Activated CD4-positive, alpha-beta T cell treated with anti-CD3 and anti-CD28 coated beads, Interleukin-2, amount 50 U/mL, for 48 hours (primary cell): ENCODE measurements at regions not wholly inside any gene's neighbourhood (a gene's known extent, or its start where the extent isn't known, plus 50 kb on each side); places are given as distances from the start of the nearest gene placed in this dataset.

ENCODE experiments used
- DNase-seq, 2 experiments: peaks; one replicate each; pipeline ENCODE4 v3.0.0-alpha.2; 2020

- no peak for DNase-seq
These were observed 125.6 kb upstream of the TMEM106B start for GRCh38 chr7:12085516-12085915.

DNA sequence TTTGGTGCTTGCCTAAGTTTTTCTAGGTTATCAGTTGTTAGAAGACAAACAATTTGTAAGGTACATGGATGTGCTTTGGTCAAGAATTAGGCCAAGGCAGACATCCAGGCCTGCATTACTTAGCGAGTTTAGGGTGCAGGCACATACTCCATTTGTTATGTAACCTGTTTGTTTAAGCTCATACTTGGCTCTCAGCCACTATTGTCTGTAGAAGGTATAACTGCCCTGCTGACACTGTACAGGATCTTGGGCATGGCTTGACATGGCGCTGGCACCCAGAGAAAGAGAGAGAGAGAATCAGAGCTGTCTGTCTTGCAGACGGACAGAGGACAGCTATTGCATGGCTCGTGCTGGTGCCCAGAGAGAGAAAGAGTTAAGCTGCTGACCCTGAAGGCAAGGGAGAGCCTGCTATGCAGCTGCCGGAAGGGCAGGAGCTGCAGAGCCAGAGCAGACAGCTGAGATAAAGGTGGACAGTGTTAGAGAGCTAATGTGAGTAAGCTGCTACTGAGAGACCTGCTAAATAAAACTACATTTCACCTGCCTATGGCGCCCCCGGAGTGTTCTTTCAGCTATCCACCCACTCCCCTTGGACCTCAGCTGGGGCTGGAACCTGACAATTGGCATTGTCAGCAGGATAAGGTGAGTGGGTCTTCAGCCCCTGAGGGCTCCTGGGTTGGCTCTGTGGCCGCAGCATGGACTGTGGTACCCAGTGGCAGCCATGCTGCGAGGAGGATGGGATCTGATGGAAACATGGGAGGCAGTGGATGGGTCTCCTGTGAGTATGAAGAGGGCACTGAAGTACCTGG is 120.9 kb upstream of the TMEM106B start:
- no peak for DNase-seq

DNA sequence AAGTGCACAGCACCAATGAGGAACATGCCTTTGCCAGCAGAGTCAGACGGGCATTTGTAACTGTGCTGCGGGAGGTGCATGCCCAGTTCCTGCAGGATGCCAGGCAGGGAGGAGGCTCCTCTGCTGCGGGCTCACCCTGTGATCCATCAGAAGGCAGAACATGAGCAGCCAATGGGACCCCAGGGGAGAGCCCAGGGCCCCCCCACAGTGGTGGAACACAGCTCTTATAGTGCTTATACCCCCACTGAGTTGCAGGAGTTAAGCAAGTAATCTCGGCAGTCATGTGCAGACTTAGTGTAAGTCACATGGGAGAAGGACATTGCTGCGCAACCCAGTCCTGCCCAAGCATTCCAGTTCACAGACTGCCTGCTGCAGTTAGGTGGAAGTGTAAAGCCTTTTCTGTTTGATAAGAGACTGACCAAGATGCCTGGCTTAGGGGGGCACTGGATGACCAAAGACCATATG is 120.3 kb upstream of the TMEM106B start:
- DNase-seq = no peak

DNA sequence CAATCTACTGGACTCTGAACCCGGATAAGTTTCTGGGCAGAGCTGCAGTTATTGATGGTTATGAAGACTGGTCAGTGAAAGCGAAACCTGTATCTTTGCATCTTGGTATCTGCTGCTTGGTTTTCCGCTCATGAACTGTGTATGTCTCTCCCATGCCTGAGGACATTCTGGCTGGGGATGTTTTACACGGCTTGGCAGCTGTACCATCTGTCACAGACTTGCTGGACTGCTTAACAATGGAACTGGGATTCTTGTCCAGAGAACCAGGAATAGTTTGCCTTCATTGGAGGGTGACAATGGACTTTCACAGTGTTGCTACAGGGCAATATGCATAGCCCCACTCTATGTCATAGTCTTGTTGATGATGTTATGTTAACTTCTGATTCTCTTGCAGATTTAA is 119.9 kb upstream of the TMEM106B start:
- DNase-seq = no peak

DNA sequence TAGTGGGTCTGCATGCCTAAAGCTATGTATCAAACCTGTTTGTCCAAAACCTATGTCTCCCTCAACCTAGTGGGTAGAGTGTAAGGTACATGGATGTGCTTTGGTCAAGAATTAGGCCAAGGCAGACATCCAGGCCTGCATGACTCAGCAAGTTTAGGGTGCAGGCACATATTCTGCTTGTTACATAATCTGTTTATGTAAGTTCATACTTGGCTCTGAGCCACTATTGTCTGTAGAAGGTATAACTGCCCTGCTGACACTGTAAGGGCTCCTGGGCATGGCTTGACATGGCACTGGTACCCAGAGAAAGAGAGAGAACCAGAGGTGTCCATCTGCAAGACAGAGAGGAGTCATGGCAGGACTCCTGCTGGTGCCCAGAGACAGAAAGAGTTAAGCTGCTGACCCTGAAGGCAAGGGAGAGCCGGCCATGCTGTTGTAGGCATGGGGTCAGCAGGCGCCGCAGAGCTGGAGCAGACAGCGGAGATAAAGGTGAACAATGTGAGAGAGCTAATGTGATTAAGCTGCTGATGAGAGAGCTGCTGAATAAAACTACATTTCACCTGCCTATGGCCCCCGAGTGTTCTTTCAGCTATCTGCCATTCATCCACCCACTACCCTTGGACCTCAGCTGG is 118.5 kb upstream of the TMEM106B start:
- no peak for DNase-seq

DNA sequence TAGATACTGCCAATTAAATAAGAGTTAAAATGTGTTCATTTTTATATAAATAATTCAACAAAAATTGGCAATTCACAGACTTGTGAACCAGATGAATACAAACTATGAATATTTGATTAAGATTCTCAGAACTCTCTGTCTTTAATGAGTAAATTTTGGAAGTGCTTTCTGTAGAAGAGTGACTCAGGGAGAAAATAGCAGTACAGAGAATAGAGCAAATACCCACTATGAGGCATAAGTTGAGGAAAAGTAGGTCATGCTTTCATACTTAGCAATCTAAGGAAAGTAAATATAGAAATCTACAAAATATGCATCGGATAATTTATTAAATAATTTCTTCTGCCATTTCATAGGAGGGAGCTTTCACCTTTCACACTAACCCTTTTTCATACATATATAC is 117.7 kb upstream of the TMEM106B start:
- DNase-seq = no peak

- no peak for DNase-seq
These were observed 116.7 kb upstream of the TMEM106B start for GRCh38 chr7:12094365-12094921.

DNA sequence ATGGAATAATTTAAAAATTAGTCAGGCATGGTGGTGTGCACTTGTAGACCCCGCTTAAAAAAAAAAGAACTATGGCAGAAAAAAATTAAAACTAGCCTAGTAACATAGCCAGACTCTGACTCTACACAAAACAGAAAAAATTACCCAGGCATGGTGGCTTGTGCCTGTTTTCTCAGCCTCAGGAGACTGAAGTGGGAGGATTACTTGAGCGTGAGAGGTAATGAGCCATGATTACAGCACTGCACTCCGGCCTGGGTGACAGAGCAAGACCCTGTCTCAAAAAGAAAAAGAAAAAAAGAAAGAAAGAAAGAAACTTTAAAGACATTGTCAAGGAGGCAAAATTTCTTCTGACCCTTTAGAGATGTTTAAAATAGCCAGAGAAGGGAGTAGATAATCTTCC is 109.0 kb upstream of the TMEM106B start:
- no peak for DNase-seq

DNA sequence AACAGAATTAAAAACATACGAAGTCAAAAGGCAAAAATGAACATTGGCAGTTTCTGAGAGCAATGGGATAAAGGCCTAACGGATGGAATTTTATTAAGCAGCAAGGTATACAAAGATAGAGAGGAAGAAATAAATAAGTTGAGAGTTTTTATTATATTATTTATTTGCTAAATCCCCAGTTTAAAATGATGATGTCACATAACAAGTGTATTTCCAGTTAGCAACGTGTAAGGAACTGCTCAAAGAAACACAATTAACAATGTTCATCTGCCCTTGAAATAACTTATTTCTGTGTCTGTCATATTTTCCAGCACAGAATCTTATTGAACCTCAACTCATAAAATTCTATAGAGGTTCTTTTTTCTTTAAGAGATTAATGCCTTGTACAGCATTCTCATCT is 108.6 kb upstream of the TMEM106B start:
- no peak for DNase-seq

- DNase-seq = no peak
These were observed 107.1 kb upstream of the TMEM106B start for GRCh38 chr7:12103948-12104347.

DNA sequence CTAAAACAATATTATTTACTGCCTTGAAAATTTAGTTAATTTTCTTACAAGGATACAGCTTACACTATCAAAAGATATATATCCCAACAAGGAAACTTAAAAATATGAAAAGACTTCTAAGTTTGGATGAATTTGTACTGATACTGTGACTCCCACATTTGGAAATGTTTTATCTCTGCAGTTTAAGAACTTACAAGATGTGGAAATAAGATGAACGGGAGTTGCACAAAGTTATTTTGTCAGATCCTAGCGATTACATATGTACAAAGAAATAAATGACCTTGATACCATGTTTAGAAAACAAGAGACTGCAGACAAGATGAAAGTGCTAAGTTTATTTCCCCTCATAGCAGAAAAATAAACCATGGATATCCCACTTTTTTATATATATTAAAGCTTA is 103.7 kb upstream of the TMEM106B start:
- no peak for DNase-seq

DNA sequence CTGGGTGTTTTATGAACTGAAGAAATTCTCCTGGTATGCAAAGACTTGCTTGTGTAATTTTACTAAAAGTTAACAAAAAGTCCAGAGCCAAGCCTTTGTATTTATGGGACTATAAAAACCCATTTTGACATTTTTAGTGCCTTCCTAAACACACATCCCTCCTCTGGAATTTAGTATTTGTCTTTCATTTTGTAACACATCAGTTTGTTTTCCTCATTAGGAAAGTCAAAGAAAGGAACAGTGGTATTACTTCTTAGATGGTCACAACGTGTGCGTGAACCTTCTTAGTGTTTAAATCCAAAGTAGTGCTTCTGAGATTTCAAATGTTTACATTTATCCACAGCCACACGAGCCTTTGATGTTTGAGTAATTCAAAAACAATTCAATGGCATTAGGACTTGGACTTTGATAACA is 103.2 kb upstream of the TMEM106B start:
- DNase-seq = no peak

DNA sequence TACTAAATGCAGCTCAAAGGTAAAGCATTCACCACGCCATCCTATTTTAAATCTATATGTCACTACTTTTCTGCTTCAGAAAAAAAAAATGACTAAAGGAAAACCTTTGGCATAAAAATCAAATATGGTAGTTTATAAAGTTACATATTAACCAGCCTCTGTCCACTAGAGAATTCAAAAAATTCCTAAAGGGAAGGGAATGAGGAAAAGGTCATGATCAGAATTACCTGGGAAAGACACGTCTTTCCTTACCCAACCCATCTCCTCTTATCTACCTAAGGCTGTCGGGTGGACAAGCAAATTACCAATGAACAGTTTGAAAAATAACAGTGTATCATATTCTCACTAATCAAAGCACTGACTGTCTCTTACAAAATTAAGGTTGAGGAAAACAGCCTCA is 100.7 kb upstream of the TMEM106B start:
- no peak for DNase-seq

DNA sequence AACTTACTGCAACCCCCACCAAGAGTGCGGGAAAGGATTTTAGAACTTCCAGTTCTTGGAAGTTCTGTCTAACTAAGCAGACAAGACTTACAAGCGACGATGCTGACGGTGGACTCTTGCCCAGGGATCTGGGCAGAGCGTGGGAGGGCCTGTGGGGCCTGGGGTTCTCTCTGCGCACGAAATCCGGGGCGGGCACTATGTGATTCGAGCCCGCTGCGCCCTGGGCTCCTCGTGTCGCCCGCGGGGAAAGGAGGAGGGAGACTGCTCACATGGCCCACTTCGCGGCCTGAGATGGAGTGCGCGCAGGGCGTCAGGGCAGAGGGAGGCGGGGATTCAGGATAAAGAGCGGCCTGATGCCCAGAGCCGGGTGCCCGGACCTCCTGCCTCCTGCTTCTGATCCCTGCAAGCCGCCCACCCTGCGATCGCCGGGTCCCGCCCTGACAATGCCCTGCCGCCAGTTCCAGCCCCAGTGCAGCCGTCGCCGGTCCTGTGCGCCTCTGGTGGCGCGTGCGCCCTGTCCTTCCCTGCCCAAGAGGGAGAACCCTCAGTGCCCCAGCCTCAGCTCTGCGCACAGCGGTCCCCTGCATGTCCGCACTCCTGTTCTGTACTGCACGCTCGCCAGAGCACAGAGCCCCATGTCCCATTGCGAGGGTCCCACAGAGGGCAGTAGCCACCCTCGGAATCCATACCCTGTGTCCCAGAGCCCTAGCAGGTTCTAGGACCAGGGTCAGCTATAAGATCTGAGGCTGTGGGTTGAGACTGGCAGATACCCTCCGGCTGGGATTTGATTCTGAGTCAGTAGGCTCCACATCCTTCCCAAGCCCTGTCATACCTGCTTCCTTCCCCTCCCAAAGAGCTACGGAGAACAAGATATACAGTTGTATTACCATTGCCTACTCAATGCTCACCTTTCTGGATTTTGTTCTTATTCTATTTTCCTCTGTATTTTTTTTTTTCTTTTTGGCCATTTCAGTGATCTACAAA is 99.4 kb upstream of the TMEM106B start:
- peak; percentile 8 to 19 for DNase-seq

- no peak for DNase-seq
These were observed 93.9 kb upstream of the TMEM106B start for GRCh38 chr7:12117170-12117569.

DNA sequence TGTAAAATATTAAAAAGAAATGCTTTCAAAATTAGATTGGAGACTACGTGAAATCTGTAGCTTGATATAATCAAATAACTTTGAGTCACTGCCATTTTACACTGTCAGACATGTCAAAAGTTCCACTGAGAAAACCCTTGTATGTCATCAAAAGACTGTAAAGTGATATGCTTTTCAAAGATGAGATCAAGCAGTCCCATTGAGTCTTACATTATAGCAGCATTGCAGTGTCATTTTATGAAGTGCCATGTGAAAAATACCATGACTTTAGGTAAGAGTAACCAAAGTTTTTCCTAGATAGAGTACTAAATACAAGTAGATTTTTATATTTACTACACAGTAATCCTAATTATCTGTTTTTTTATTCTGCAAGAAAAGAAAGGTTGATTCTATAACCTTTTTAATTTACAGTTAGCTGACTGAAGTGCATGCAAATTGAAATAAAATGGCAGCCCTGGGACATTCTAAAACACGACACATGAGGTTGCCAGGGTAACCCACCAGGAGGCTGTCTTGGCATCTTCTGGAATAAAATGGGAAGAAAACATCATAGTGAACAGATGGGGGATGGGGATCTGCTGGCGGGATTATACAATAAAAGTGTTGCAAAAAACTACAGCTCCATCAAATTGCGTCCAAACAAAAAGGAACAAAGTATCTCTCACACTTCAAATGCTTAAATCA is 91.3 kb upstream of the TMEM106B start:
- no peak for DNase-seq

DNA sequence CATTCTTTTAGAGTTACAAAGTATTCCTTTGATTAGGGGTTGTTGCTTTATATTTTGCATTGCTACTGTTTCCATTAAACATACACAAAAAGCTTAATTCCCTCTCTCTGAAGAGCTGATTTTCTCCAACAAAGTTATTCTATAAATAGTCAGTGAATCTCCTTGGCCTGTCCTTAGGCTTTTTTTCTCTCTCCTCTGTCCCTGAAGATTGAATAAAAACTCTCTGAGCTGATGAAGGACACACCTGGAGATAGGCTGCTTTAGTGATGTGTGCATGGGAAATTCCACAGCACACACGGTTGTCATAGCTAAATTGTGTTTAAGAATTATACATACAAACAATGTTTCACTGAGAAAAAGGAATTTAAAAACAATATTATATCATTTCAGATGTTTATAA is 90.5 kb upstream of the TMEM106B start:
- DNase-seq = no peak

DNA sequence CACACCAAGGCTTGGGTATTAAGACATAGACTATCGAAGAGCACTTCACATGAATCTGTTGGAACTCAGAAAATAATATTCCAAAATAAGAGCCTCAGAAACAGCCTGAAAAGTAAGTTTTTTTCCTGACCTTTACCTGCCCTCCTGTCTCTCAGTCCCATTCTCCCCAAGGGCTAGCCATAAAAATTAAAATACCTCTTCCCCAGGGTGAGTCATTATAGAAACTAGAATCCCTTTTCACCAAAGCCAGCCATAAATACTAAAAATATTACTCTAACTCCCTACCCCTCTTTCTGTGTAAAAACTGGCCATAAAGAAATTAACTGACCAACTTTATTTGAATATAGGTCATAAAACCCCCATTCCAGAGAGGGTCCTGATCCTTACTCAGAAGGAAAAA is 87.9 kb upstream of the TMEM106B start:
- DNase-seq = no peak

DNA sequence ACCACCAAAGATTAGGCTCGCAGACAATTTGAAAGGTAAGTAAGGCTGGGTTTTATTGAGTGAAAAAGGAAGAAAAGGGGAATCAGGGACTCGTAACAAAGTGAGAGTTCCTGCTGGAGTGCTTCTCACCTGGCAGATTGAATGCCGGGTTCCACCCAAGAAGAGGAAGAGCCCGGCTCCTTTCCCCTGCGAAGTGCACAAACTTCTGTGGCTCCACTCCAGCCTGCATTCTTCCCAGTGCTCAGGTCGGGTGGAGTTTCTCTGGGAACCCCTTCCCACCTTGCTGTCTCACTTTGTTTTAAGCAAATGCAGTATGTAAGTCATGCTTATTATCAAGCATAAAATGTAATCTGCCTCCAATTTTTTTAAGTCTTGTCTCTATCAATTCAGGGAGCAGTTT is 87.1 kb upstream of the TMEM106B start:
- no peak for DNase-seq

- DNase-seq = no peak
These were observed 83.6 kb upstream of the TMEM106B start for GRCh38 chr7:12127455-12127854.

DNA sequence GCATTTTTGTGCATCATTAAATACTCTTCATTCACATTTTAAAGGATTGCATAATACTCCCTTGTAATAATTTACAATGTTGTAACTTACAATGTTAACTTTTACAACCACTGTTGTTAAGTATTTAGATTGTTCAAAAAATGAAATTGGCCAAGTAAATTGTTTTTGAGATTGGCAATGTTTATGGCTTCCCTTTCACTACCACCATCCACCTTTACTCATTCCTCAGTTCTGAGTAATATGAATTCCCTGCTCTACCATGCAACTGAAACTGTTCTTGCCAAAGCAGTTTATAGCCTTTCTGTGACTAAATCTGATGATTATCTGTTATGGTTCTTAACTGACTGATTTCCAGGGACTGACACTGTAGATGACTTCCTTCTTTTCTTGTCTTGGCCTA is 80.5 kb upstream of the TMEM106B start:
- no peak for DNase-seq

- DNase-seq = no peak
These were observed 80.0 kb upstream of the TMEM106B start for GRCh38 chr7:12131122-12131521.
